HepG2 (cell line): ENCODE measurements at regions not wholly inside any gene's neighbourhood (a gene's known extent, or its start where the extent isn't known, plus 50 kb on each side); places are given as distances from the start of the nearest gene placed in this dataset.

Experiments
- ATAC-seq: fragments of 200-7000 bp; cut with Tn5 transposase; 3 replicates; pipeline ENCODE4 v1.9.1; 2020; ENCODE audit warnings: mild to moderate bottlenecking, moderate library complexity
- BruUV-seq: library from RNA; stranded (reverse); fragments of 400-500 nt; replicated peaks from 2 replicates; lab custom pipeline; 2021; lab: Mats Ljungman, UMichigan
- CTCF ChIA-PET: fragments of 300-600 bp; formaldehyde crosslinking; extraction: SDS; loops from one replicate; lab custom pipeline; 2021; ENCODE audit warnings: low total read pairs, inconsistent platforms, low intra/inter-chr PET ratio; lab: Yijun Ruan, JAX
- POLR2A ChIA-PET: fragments of 350-600 bp; sonication (Branson Sonifier 250); formaldehyde crosslinking; loops from one replicate; lab custom pipeline; 2020; ENCODE audit warnings: antibody characterized with exemption, inconsistent platforms; lab: Yijun Ruan, JAX
- DNase-seq: peaks from one replicate; pipeline ENCODE4 v3.0.0-alpha.2; 2015; ENCODE audit warnings: low spot score
- FAIRE-seq: peaks from 3 replicates; lab custom pipeline; 2011; peaks lifted over from hg19 to GRCh38; lab: Jason Lieb, UNC
- H2AFZ ChIP-seq: one replicate; pipeline ENCODE4 v1.6.1; 2011; ENCODE audit warnings: low read length, inconsistent platforms
- H3K27ac ChIP-seq: fragments of 300-600 bp; 3 replicates; pipeline ENCODE4 v1.8.0; 2011; ENCODE audit warnings: mixed run types, mild to moderate bottlenecking, mixed read lengths, low read length, inconsistent platforms; ENCODE audit not compliant: insufficient read depth; ENCODE audit errors: extremely low read length
- H3K27me3 ChIP-seq, 2 experiments: fragments of 200-600 bp in 1 of 2; 2 replicates in 1 of 2; 3 replicates in 1 of 2; pipeline versions ENCODE4 v1.6.0 to v1.8.0; 2011; ENCODE audit warnings: low read length in 2 of 2, mild to moderate bottlenecking in 2 of 2, moderate library complexity in 2 of 2, inconsistent platforms in 1 of 2; ENCODE audit not compliant: insufficient read depth in 2 of 2, control insufficient read depth in 1 of 2
- H3K36me3 ChIP-seq, 2 experiments: fragments of 200-600 bp in 1 of 2; replicated peaks in 1 of 2; 2 replicates in 1 of 2; 3 replicates in 1 of 2; pipeline versions ENCODE4 v1.5.1 to v1.8.0; 2011; ENCODE audit warnings: low read length in 2 of 2, inconsistent platforms in 1 of 2; ENCODE audit not compliant: insufficient read depth in 2 of 2, control insufficient read depth in 1 of 2
- H3K4me1 ChIP-seq: 2 replicates; pipeline ENCODE4 v1.5.1; 2012; ENCODE audit warnings: low read length, inconsistent platforms; ENCODE audit not compliant: insufficient read depth
- H3K4me2 ChIP-seq: 2 replicates; pipeline ENCODE4 v1.6.0; 2011; ENCODE audit warnings: low read depth, low read length, inconsistent platforms
- H3K4me3 ChIP-seq, 3 experiments: fragments of 200-600 bp in 1 of 3; sonication (generic), shearing (Covaris generic) in 1 of 3; replicated peaks in 1 of 3; 2 replicates each; pipeline ENCODE4 v1.5.1; 2011 to 2016; ENCODE audit warnings: low read length in 3 of 3, inconsistent platforms in 2 of 3, low read depth in 2 of 3, mild to moderate bottlenecking in 2 of 3, control low read depth in 1 of 3, mixed read lengths in 1 of 3; ENCODE audit not compliant: insufficient read depth in 1 of 3
- H3K79me2 ChIP-seq: one replicate; pipeline ENCODE4 v1.6.1; 2011; ENCODE audit warnings: low read length, inconsistent platforms; ENCODE audit not compliant: insufficient read depth
- H3K9ac ChIP-seq: 2 replicates; pipeline ENCODE4 v1.6.0; 2011; ENCODE audit warnings: mild to moderate bottlenecking, low read depth, low read length, inconsistent platforms; ENCODE audit not compliant: insufficient read depth
- H3K9me3 ChIP-seq: 2 replicates; pipeline ENCODE4 v1.5.1; 2012; ENCODE audit warnings: mild to moderate bottlenecking, low read length
- H4K20me1 ChIP-seq: 2 replicates; pipeline ENCODE4 v1.6.0; 2011; ENCODE audit warnings: inconsistent platforms, mild to moderate bottlenecking, low read length, moderate library complexity; ENCODE audit not compliant: insufficient read depth
- AGO1 ChIP-seq: fragments of 200-400 bp; formaldehyde crosslinking; IDR thresholded peaks from 2 replicates; pipeline ENCODE4 v1.6.1; 2017; ENCODE audit warnings: mild to moderate bottlenecking, low read depth, low read length, moderate library complexity; ENCODE audit not compliant: poor library complexity, severe bottlenecking
- POLR2G ChIP-seq: fragments of 200-400 bp; formaldehyde crosslinking; IDR thresholded peaks from 2 replicates; pipeline ENCODE4 v1.6.1; 2018; ENCODE audit warnings: mild to moderate bottlenecking, low read depth, low read length, moderate library complexity
- ZMAT3 ChIP-seq: sonication (generic); formaldehyde crosslinking; conservative IDR thresholded peaks from 2 replicates; pipeline ENCODE4 v1.7.0; 2021; ENCODE audit warnings: missing genetic modification reagents
- ZNF7 ChIP-seq: IDR thresholded peaks from 2 replicates; pipeline ENCODE4 v1.6.1; 2016; ENCODE audit warnings: missing biosample characterization, missing genetic modification reagents
- ZNF746 ChIP-seq: sonication (generic); formaldehyde crosslinking; IDR thresholded peaks from 2 replicates; pipeline ENCODE4 v1.8.0; 2022; ENCODE audit warnings: mild to moderate bottlenecking, missing genetic modification reagents
- WGBS: methylation state at CpG from one replicate; pipeline ENCODE4 v1.1.6; 2017; ENCODE audit warnings: low lambda C conversion rate; 5-methylcytosine and 5-hydroxymethylcytosine counted together
- in situ Hi-C: cut with HindIII; loops from 2 replicates; pipeline ENCODE4 v1.10.0; 2017; ENCODE audit warnings: low pct_unique_long_range_greater_than_20kb; ENCODE audit not compliant: extremely low pct_ligation_motif_present
- intact Hi-C: fragments of 100-400 bp; cut with micrococcal nuclease; formaldehyde crosslinking; loops from one replicate; pipeline ENCODE4 v1.10.0; 2022; ENCODE audit not compliant: unreplicated experiment
- TF ChIP-seq, protein P1 (sequence below), 2 experiments: IDR thresholded peaks; 2 replicates each; pipeline ENCODE4 v1.6.1; 2011 to 2012; ENCODE audit warnings: low read length in 2 of 2, borderline replicate concordance in 1 of 2, low read depth in 1 of 2, mild to moderate bottlenecking in 1 of 2, moderate library complexity in 1 of 2
- TF ChIP-seq, protein P2 (sequence below), 2 experiments: sonication (generic) in 1 of 2; formaldehyde crosslinking in 1 of 2; IDR thresholded peaks; 2 replicates each; pipeline versions ENCODE4 v1.4.0 to v1.6.1; 2016 to 2020; ENCODE audit warnings: borderline replicate concordance in 1 of 2, low read depth in 1 of 2, mild to moderate bottlenecking in 1 of 2, missing genetic modification reagents in 1 of 2
- TF ChIP-seq, protein P3 (sequence below): sonication (generic); formaldehyde crosslinking; IDR thresholded peaks from 2 replicates; pipeline ENCODE4 v1.4.0; 2020; ENCODE audit warnings: missing genetic modification reagents, borderline replicate concordance

DNA sequence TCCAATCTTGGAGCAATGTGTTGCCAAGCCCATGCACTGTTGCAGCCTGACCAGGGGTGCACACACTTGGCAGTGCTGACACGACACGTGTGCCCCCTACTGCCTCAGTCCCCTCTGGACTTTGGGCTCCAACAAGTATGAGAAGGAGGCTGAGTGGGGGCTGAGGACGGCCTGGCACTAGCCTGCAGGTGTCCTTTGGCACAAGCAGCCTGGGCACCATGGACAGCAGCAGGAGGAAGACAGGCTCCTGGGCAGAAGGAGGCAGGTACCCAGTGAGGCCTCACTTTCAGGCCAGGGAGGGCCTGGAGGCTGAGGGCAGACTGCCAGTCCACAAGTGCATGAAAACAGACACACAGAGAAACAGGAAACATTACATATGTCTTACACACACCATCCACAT lies 1702.9 kb upstream of the B3GALT2 start:
- CTCF ChIA-PET: no interaction called here
- H3K4me2 ChIP-seq: no peak overlapping the region
- H3K27ac ChIP-seq: no peak overlapping the region
- intact Hi-C loops: no loop called here
- FAIRE-seq (no peak), DNase-seq (no peak), ATAC-seq (no peak)
- in situ Hi-C loops: no loop called here
- H3K79me2 ChIP-seq: no peaks in the 10 kb centered on the region
- no peaks in the 10 kb centered on the region for H3K36me3 ChIP-seq
- H4K20me1 ChIP-seq: no peaks in the 10 kb centered on the region
- no peaks in the 10 kb centered on the region for H3K4me1 ChIP-seq
- H2AFZ ChIP-seq: no peak overlapping the region
- no peaks in the 10 kb centered on the region for H3K9me3 ChIP-seq
- WGBS: 0% methylated on average over 1 of the region's 3 CpGs
- no peak overlapping the region for H3K4me3 ChIP-seq
- POLR2A ChIA-PET: no interaction called here
- H3K27me3 ChIP-seq: no peaks in the 10 kb centered on the region
- H3K9ac ChIP-seq: no peak overlapping the region
- no TSS peak for BruUV-seq
- TF ChIP-seq, protein P1, sequence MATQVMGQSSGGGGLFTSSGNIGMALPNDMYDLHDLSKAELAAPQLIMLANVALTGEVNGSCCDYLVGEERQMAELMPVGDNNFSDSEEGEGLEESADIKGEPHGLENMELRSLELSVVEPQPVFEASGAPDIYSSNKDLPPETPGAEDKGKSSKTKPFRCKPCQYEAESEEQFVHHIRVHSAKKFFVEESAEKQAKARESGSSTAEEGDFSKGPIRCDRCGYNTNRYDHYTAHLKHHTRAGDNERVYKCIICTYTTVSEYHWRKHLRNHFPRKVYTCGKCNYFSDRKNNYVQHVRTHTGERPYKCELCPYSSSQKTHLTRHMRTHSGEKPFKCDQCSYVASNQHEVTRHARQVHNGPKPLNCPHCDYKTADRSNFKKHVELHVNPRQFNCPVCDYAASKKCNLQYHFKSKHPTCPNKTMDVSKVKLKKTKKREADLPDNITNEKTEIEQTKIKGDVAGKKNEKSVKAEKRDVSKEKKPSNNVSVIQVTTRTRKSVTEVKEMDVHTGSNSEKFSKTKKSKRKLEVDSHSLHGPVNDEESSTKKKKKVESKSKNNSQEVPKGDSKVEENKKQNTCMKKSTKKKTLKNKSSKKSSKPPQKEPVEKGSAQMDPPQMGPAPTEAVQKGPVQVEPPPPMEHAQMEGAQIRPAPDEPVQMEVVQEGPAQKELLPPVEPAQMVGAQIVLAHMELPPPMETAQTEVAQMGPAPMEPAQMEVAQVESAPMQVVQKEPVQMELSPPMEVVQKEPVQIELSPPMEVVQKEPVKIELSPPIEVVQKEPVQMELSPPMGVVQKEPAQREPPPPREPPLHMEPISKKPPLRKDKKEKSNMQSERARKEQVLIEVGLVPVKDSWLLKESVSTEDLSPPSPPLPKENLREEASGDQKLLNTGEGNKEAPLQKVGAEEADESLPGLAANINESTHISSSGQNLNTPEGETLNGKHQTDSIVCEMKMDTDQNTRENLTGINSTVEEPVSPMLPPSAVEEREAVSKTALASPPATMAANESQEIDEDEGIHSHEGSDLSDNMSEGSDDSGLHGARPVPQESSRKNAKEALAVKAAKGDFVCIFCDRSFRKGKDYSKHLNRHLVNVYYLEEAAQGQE (IDR thresholded peaks at IDR 0.05; ENCODE audit: borderline replicate concordance in 1 of 2, low read depth in 1 of 2, low read length in 2 of 2): peak; percentile 21 to 78
- TF ChIP-seq POLR2G (no peak), ZNF746 (CRISPR knock-in tag) (no peak), ZMAT3 (CRISPR knock-in tag) (no peak), ZNF7 (CRISPR knock-in tag) (no peak), AGO1 (no peak)
- TF ChIP-seq, protein P2, sequence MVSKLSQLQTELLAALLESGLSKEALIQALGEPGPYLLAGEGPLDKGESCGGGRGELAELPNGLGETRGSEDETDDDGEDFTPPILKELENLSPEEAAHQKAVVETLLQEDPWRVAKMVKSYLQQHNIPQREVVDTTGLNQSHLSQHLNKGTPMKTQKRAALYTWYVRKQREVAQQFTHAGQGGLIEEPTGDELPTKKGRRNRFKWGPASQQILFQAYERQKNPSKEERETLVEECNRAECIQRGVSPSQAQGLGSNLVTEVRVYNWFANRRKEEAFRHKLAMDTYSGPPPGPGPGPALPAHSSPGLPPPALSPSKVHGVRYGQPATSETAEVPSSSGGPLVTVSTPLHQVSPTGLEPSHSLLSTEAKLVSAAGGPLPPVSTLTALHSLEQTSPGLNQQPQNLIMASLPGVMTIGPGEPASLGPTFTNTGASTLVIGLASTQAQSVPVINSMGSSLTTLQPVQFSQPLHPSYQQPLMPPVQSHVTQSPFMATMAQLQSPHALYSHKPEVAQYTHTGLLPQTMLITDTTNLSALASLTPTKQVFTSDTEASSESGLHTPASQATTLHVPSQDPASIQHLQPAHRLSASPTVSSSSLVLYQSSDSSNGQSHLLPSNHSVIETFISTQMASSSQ (IDR thresholded peaks at IDR 0.05; ENCODE audit: low read depth): no peak
- TF ChIP-seq, protein P2 (CRISPR knock-in tag; IDR thresholded peaks at IDR 0.05; ENCODE audit: borderline replicate concordance): no peak
- TF ChIP-seq, protein P3, sequence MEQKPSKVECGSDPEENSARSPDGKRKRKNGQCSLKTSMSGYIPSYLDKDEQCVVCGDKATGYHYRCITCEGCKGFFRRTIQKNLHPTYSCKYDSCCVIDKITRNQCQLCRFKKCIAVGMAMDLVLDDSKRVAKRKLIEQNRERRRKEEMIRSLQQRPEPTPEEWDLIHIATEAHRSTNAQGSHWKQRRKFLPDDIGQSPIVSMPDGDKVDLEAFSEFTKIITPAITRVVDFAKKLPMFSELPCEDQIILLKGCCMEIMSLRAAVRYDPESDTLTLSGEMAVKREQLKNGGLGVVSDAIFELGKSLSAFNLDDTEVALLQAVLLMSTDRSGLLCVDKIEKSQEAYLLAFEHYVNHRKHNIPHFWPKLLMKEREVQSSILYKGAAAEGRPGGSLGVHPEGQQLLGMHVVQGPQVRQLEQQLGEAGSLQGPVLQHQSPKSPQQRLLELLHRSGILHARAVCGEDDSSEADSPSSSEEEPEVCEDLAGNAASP (CRISPR knock-in tag): no peak
